Neuronal stem cell (in vitro differentiated cells): ENCODE measurements at regions not wholly inside any gene's neighbourhood (a gene's known extent, or its start where the extent isn't known, plus 50 kb on each side); places are given as distances from the start of the nearest gene placed in this dataset.
A peak's percentile ranks its signal among the peaks of the same experiment; 100 is the strongest.

ENCODE experiments used
- DNase-seq: peaks from one replicate; pipeline ENCODE4 v3.0.0-alpha.2; 2013; ENCODE audit warnings: low spot score
- H2AFZ ChIP-seq: one replicate; pipeline ENCODE4 v1.6.1; 2013; ENCODE audit warnings: mild to moderate bottlenecking, low read length, inconsistent platforms
- H2AK5ac ChIP-seq: 2 replicates; pipeline ENCODE4 v1.6.1; 2013; ENCODE audit warnings: low read depth, mild to moderate bottlenecking, inconsistent platforms, low read length, moderate library complexity, mixed read lengths
- H2BK120ac ChIP-seq: 2 replicates; pipeline ENCODE4 v1.6.1; 2013; ENCODE audit warnings: low read depth, mild to moderate bottlenecking, inconsistent platforms, low read length, moderate library complexity, mixed read lengths
- H2BK12ac ChIP-seq: one replicate; pipeline ENCODE4 v1.6.1; 2013; ENCODE audit warnings: low read length, inconsistent platforms
- H2BK15ac ChIP-seq: 2 replicates; pipeline ENCODE4 v1.6.1; 2013; ENCODE audit warnings: mild to moderate bottlenecking, low read length, inconsistent platforms, mixed read lengths
- H2BK5ac ChIP-seq: one replicate; pipeline ENCODE4 v1.6.1; 2013; ENCODE audit warnings: inconsistent platforms, mild to moderate bottlenecking, low read length, moderate library complexity
- H3K14ac ChIP-seq: one replicate; pipeline ENCODE4 v1.6.1; 2013; ENCODE audit warnings: low read length, inconsistent platforms
- H3K18ac ChIP-seq: 2 replicates; pipeline ENCODE4 v1.6.1; 2013; ENCODE audit warnings: low read length, inconsistent platforms
- H3K23ac ChIP-seq: 2 replicates; pipeline ENCODE4 v1.6.1; 2013; ENCODE audit warnings: low read depth, mild to moderate bottlenecking, mixed read lengths, low read length, inconsistent platforms; ENCODE audit not compliant: poor library complexity
- H3K27ac ChIP-seq: replicated peaks from 3 replicates; pipeline ENCODE4 v1.5.1; 2013; ENCODE audit warnings: low read length, inconsistent platforms
- H3K27me3 ChIP-seq, 3 experiments: 2 replicates each; pipeline ENCODE4 v1.6.1; 2013; ENCODE audit warnings: low read length in 3 of 3, mild to moderate bottlenecking in 2 of 3, inconsistent platforms in 1 of 3, low read depth in 1 of 3, mixed read lengths in 1 of 3, moderate library complexity in 1 of 3; ENCODE audit not compliant: control insufficient read depth in 3 of 3, insufficient read depth in 3 of 3
- H3K36me3 ChIP-seq, 2 donors: replicated peaks in 1 of 2; 2 replicates each; pipeline ENCODE4 v1.6.1; 2013; ENCODE audit warnings: low read length in 2 of 2; ENCODE audit not compliant: control insufficient read depth in 2 of 2, insufficient read depth in 2 of 2
- H3K4ac ChIP-seq: 2 replicates; pipeline ENCODE4 v1.6.1; 2013; ENCODE audit warnings: inconsistent platforms, mild to moderate bottlenecking, low read length, moderate library complexity
- H3K4me1 ChIP-seq, 2 donors: 1 replicate in 1 of 2; 2 replicates in 1 of 2; pipeline ENCODE4 v1.6.1; 2013; ENCODE audit warnings: low read length in 2 of 2, low read depth in 1 of 2; ENCODE audit not compliant: control insufficient read depth in 2 of 2, insufficient read depth in 1 of 2
- H3K4me2 ChIP-seq: one replicate; pipeline ENCODE4 v1.6.1; 2013; ENCODE audit warnings: mild to moderate bottlenecking, low read length, inconsistent platforms; ENCODE audit not compliant: insufficient read depth, poor library complexity, severe bottlenecking
- H3K4me3 ChIP-seq, 2 donors: 2 replicates each; pipeline ENCODE4 v1.5.1; 2013; ENCODE audit warnings: low read length in 2 of 2, mild to moderate bottlenecking in 2 of 2, inconsistent platforms in 1 of 2, moderate library complexity in 1 of 2
- H3K79me1 ChIP-seq: one replicate; pipeline ENCODE4 v1.6.1; 2013; ENCODE audit warnings: low read depth, mild to moderate bottlenecking, inconsistent platforms, low read length, moderate library complexity
- H3K9ac ChIP-seq: one replicate; pipeline ENCODE4 v1.6.1; 2013; ENCODE audit warnings: mild to moderate bottlenecking, low read depth, low read length, inconsistent platforms; ENCODE audit not compliant: poor library complexity
- H3K9me3 ChIP-seq, 2 donors: replicated peaks in 1 of 2; 2 replicates each; pipeline versions ENCODE3 to v1.6.1; 2013; ENCODE audit warnings: low read length in 2 of 2, mild to moderate bottlenecking in 2 of 2, inconsistent platforms in 1 of 2, low read depth in 1 of 2, mixed read lengths in 1 of 2, moderate library complexity in 1 of 2; ENCODE audit not compliant: control insufficient read depth in 2 of 2, insufficient read depth in 1 of 2
- H4K8ac ChIP-seq: one replicate; pipeline ENCODE4 v1.6.1; 2013; ENCODE audit warnings: low read depth, mild to moderate bottlenecking, inconsistent platforms, low read length, moderate library complexity
- H4K91ac ChIP-seq: one replicate; pipeline ENCODE4 v1.6.1; 2013; ENCODE audit warnings: low read length, low read depth, mild to moderate bottlenecking, inconsistent platforms; ENCODE audit not compliant: poor library complexity
- WGBS, 2 donors: extraction: QIAGEN DNeasy Blood & Tissue Kit; methylation state at CpG; one replicate each; pipeline ENCODE4 v1.1.7; 2013; ENCODE audit warnings: missing lambda C conversion rate in 2 of 2, mixed read lengths in 1 of 2; ENCODE audit not compliant: insufficient read length in 2 of 2, insufficient replicate concordance in 1 of 2; ENCODE audit errors: extremely low coverage in 2 of 2; 5-methylcytosine and 5-hydroxymethylcytosine counted together

GRCh38 chr12:78795934-78796445, 68.6 kb upstream of the SYT1 start:
- H2AFZ ChIP-seq: no peak overlapping the region
- no peak overlapping the region for H3K18ac ChIP-seq
- H2AK5ac ChIP-seq: no peak overlapping the region
- no peak overlapping the region for H3K23ac ChIP-seq
- H3K27me3 ChIP-seq: no peaks in the 10 kb centered on the region
- no peak overlapping the region for H3K9ac ChIP-seq
- H3K9me3 ChIP-seq: peaks cover 2 to 12% of the 10 kb centered on the region in 2 donors
- H3K27ac ChIP-seq: no peak overlapping the region
- H3K4me1 ChIP-seq: no peaks in the 10 kb centered on the region
- H3K36me3 ChIP-seq: no peaks in the 10 kb centered on the region
- no peak overlapping the region for H2BK5ac ChIP-seq
- no peak overlapping the region for H2BK12ac ChIP-seq
- H3K4me3 ChIP-seq: no peak overlapping the region
- H2BK15ac ChIP-seq: no peak overlapping the region
- no peak overlapping the region for H4K91ac ChIP-seq
- DNase-seq: no peak
- no peak overlapping the region for H3K14ac ChIP-seq
- H3K4ac ChIP-seq: no peak overlapping the region
- no peak overlapping the region for H4K8ac ChIP-seq
- H2BK120ac ChIP-seq: no peak overlapping the region
- H3K4me2 ChIP-seq: no peak overlapping the region
- H3K79me1 ChIP-seq: peaks cover 2% of the 10 kb centered on the region

- no peak overlapping the region for H3K18ac ChIP-seq
- H3K79me1 ChIP-seq: peaks cover 2% of the 10 kb centered on the region
- no peak overlapping the region for H3K9ac ChIP-seq
- H3K27me3 ChIP-seq: no peaks in the 10 kb centered on the region
- no CpG with 5 or more reads among the region's 2 CpGs for WGBS, 2 donors
- no peak overlapping the region for H3K4ac ChIP-seq
- H2BK120ac ChIP-seq: no peak overlapping the region
- H4K91ac ChIP-seq: no peak overlapping the region
- H2AK5ac ChIP-seq: no peak overlapping the region
- no peak overlapping the region for H3K23ac ChIP-seq
- no peak overlapping the region for H3K4me3 ChIP-seq
- H3K9me3 ChIP-seq: peaks cover 2 to 12% of the 10 kb centered on the region in 2 donors
- H3K4me1 ChIP-seq: no peaks in the 10 kb centered on the region
- no peak for DNase-seq
- H2AFZ ChIP-seq: no peak overlapping the region
- no peak overlapping the region for H2BK5ac ChIP-seq
- H3K14ac ChIP-seq: no peak overlapping the region
- no peak overlapping the region for H4K8ac ChIP-seq
- H3K4me2 ChIP-seq: no peak overlapping the region
- no peak overlapping the region for H2BK15ac ChIP-seq
- H3K27ac ChIP-seq: no peak overlapping the region
- no peak overlapping the region for H2BK12ac ChIP-seq
- no peaks in the 10 kb centered on the region for H3K36me3 ChIP-seq
Measured at GRCh38 chr12:78797196-78797931, 67.2 kb upstream of the SYT1 start.

- no peak for DNase-seq
- H3K4me1 ChIP-seq: no peaks in the 10 kb centered on the region
- H3K27ac ChIP-seq: no peak overlapping the region
Measured at GRCh38 chr12:78799649-78800048, 64.9 kb upstream of the SYT1 start.

GRCh38 chr12:78802593-78802992, 62.0 kb upstream of the SYT1 start:
- DNase-seq: no peak
- no peaks in the 10 kb centered on the region for H3K27me3 ChIP-seq
- WGBS, 2 donors: no CpG with 5 or more reads among the region's 3 CpGs

More at GRCh38 chr12:78799649-78800048, 64.9 kb upstream of the SYT1 start:
- Histone ChIP-seq H2BK15ac (no peak overlapping the region), H3K9me3 (peaks cover 4 to 15% of the 10 kb centered on the region in 2 donors), H3K14ac (no peak overlapping the region), H3K23ac (no peak overlapping the region), H2BK12ac (no peak overlapping the region), H3K4ac (no peak overlapping the region), H3K36me3 (no peaks in the 10 kb centered on the region), H2BK5ac (no peak overlapping the region), H2AK5ac (no peak overlapping the region), H3K27me3 (no peaks in the 10 kb centered on the region), H3K79me1 (no peaks in the 10 kb centered on the region), H2BK120ac (no peak overlapping the region), H3K4me3 (no peak overlapping the region), H3K9ac (no peak overlapping the region), H2AFZ (peak overlapping the region; percentile 45), H4K8ac (no peak overlapping the region), H3K4me2 (no peak overlapping the region), H4K91ac (no peak overlapping the region), H3K18ac (no peak overlapping the region)
- WGBS, 2 donors: no CpG with 5 or more reads among the region's 1 CpG

More at GRCh38 chr12:78802593-78802992, 62.0 kb upstream of the SYT1 start:
- Histone ChIP-seq H3K4me2 (no peak overlapping the region), H3K4me3 (no peak overlapping the region), H2BK12ac (no peak overlapping the region), H3K14ac (no peak overlapping the region), H2AFZ (no peak overlapping the region), H3K27ac (no peak overlapping the region), H3K79me1 (no peaks in the 10 kb centered on the region), H2BK5ac (no peak overlapping the region), H3K23ac (no peak overlapping the region), H3K36me3 (no peaks in the 10 kb centered on the region), H2AK5ac (no peak overlapping the region), H3K4me1 (no peaks in the 10 kb centered on the region), H3K9ac (no peak overlapping the region), H2BK15ac (no peak overlapping the region), H3K9me3 (peaks cover 3 to 4% of the 10 kb centered on the region in 2 donors), H3K4ac (no peak overlapping the region), H3K18ac (no peak overlapping the region), H2BK120ac (no peak overlapping the region), H4K8ac (no peak overlapping the region), H4K91ac (no peak overlapping the region)
